GM23248 (cell line): ENCODE measurements at regions not wholly inside any gene's neighbourhood (a gene's known extent, or its start where the extent isn't known, plus 50 kb on each side); places are given as distances from the start of the nearest gene placed in this dataset.

Source experiments
- EZH2 ChIP-seq: fragments of 200-600 bp; sonication (generic); IDR thresholded peaks from 2 replicates; pipeline ENCODE4 v1.6.1; 2018; ENCODE audit warnings: antibody characterized with exemption, mild to moderate bottlenecking; ENCODE audit not compliant: insufficient read depth, poor library complexity, severe bottlenecking
- EZH2phosphoT487 ChIP-seq: fragments of 200-600 bp; sonication (generic); IDR thresholded peaks from 2 replicates; pipeline ENCODE4 v1.6.1; 2018; ENCODE audit warnings: antibody characterized with exemption, moderate library complexity, mild to moderate bottlenecking, low read depth; ENCODE audit not compliant: insufficient read depth

DNA sequence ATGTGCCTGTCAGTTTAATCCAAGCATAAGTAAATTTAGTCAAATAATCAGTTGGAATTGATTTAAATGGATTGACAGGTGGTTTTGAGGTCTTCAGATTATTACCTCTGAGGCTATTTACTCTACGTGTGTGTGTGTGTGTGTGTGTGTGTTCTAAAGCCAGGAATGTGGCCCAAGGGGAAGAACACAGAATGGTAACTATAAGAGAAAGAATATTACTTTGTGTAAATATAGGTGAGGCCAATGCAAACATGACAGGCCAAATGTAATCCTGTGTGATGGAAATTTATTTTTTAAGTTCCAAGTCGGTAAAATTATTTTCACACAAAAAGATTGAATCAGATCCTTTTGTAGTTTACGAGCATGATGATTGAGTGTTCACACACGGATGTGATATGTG is 390.0 kb downstream of the PLK2 start:
- TF ChIP-seq EZH2phosphoT487 (no peak), EZH2 (no peak)
